Testis (tissue), 2 donors: ENCODE measurements at regions not wholly inside any gene's neighbourhood (a gene's known extent, or its start where the extent isn't known, plus 50 kb on each side); places are given as distances from the start of the nearest gene placed in this dataset.

Source experiments
- DNase-seq: peaks from one replicate; pipeline ENCODE4 v3.0.0-alpha.2; 2019
- H3K27ac ChIP-seq, 2 donors: fragments of 200-600 bp; sonication (generic); one replicate each; pipeline ENCODE4 v1.5.1; 2019
- H3K27me3 ChIP-seq: fragments of 200-600 bp; sonication (generic); one replicate; pipeline ENCODE4 v1.5.1; 2019
- H3K36me3 ChIP-seq: fragments of 200-600 bp; sonication (generic); one replicate; pipeline ENCODE4 v1.5.1; 2017; ENCODE audit warnings: low read depth; ENCODE audit errors: missing control alignments
- H3K4me1 ChIP-seq: fragments of 200-600 bp; sonication (generic); one replicate; pipeline ENCODE4 v1.5.1; 2019
- H3K4me3 ChIP-seq, 2 donors: fragments of 200-600 bp; sonication (generic); one replicate each; pipeline ENCODE4 v1.5.1; 2017 to 2019
- H3K9me3 ChIP-seq: fragments of 200-600 bp; sonication (generic); one replicate; pipeline ENCODE4 v1.5.1; 2017
- CTCF ChIP-seq, 3 experiments: fragments of 450-650 bp in 2 of 3; fragments of 200-600 bp in 1 of 3; sonication (generic) in 1 of 3; IDR thresholded peaks; one replicate each; pipeline ENCODE4 v1.5.1; 2016 to 2019; ENCODE audit warnings: antibody characterized with exemption in 3 of 3, mild to moderate bottlenecking in 2 of 3, moderate library complexity in 1 of 3
- POLR2A ChIP-seq: fragments of 450-650 bp; IDR thresholded peaks from one replicate; pipeline ENCODE4 v1.6.1; 2017; ENCODE audit warnings: antibody characterized with exemption, mild to moderate bottlenecking, moderate library complexity
- WGBS, 2 donors: methylation state at CpG; one replicate each; pipeline ENCODE4 v1.1.5; 2018; 5-methylcytosine and 5-hydroxymethylcytosine counted together
- intact Hi-C: fragments of 100-400 bp; cut with DNase I; formaldehyde crosslinking; loops from one replicate; pipeline ENCODE4 v1.15.1; 2023; ENCODE audit warnings: low total_unique reads

DNA sequence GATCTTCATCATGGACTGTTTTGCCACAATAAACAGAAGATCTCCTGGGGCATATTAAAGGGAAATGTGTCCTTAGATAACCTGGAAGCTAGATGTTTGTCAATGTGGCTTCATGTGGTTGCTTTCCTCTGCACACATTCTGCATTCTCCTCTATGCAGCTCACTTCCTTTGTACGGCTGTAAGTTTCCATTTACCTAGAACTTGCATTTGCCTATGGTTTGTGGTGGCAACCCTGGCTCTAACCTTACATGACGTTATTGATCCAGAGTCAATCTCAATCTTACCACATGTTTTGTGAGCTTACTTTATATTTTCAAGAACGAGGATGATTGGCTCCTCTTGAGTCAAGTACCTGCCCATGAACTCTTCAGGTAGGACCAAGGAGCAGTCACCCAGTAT is 863.1 kb downstream of the MAFB start:
- Histone ChIP-seq H3K36me3 (no peaks in the 10 kb centered on the region), H3K4me1 (no peaks in the 10 kb centered on the region), H3K4me3 (no peak overlapping the region), H3K9me3 (no peaks in the 10 kb centered on the region), H3K27ac (no peak overlapping the region), H3K27me3 (no peaks in the 10 kb centered on the region)
- DNase-seq, result no peak
- intact Hi-C loops, result no loop called here
- WGBS, 2 donors, result 87 to 90% methylated on average over 3 of the region's 3 CpGs
- no peak for TF ChIP-seq POLR2A
- no peak for TF ChIP-seq CTCF (IDR thresholded peaks at IDR 0.05)

DNA sequence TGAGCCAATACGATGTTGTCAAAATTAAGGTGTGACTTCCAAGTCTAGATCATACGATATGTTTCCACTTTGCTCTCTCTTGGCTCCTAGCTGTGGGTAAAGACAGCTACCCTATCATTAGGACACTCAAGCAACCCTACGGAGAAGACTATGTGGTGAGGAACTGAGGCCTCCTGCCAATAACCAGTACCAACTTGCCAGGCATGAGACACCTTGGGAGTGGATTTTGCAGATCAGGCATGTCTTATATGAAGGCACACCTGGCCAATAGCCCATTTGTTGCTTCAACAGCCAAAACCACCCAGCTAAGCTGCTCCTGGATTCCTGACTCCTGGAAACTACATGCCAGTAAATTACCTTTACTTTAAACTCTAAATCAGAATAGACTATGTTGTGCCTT is 863.4 kb downstream of the DHX35 start:
- WGBS, 2 donors, result 89 to 93% methylated on average over 3 of the region's 3 CpGs
- no peak overlapping the region for H3K4me3 ChIP-seq
- intact Hi-C loops, result no loop called here
- H3K4me1 ChIP-seq, result no peaks in the 10 kb centered on the region
- no peaks in the 10 kb centered on the region for H3K27me3 ChIP-seq
- no peaks in the 10 kb centered on the region for H3K9me3 ChIP-seq
- no peak for DNase-seq
- H3K27ac ChIP-seq, result no peak overlapping the region
- no peaks in the 10 kb centered on the region for H3K36me3 ChIP-seq
- no peak for TF ChIP-seq POLR2A
- TF ChIP-seq CTCF (IDR thresholded peaks at IDR 0.05), result no peak

DNA sequence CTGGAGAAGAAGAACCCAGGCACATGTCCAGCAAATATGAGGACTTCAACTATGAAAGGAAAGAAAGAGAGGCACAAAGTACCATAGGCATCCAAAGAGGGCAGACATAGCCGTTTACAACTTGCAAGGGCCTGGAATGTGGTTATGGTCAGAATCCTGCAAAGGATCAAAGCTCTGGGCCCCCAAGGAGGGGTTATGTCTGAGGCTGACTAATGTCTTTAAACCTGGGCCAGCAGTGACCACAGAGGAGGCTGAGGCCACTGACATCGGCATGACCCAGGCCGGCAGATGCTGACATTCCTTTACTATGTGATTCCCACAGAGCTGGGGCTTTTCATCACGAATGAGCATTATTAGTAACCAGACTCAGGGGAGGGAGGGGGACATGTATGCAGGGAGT is 861.1 kb downstream of the DHX35 start:
- H3K27me3 ChIP-seq, result no peaks in the 10 kb centered on the region
- H3K36me3 ChIP-seq, result no peaks in the 10 kb centered on the region
- no peak for DNase-seq
- no peaks in the 10 kb centered on the region for H3K4me1 ChIP-seq
- 55 to 57% methylated on average over 4 of the region's 4 CpGs for WGBS, 2 donors
- intact Hi-C loops, result no loop called here
- TF ChIP-seq POLR2A (no peak), CTCF (IDR thresholded peaks at IDR 0.05) (no peak)
- H3K27ac ChIP-seq, result no peak overlapping the region
- no peak overlapping the region for H3K4me3 ChIP-seq
- H3K9me3 ChIP-seq, result no peaks in the 10 kb centered on the region

DNA sequence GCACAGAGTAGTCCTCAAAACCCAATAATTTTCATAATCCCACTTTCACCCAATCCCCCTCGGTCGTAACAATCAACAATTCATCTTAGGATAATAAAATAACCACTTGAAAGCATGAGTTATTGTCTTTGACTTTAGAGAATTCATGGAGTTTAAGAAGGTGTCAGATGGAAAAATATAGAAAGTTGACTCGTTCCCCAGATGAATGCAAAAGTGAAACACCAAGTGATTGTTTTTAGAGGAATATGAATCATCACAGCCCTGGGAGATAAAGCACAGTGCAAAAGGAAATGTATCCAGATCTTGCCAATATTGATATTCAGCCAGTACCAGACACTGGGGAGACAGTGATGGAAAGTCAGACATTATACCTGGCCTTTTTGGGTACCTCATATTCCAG is 860.5 kb downstream of the DHX35 start:
- no peak overlapping the region for H3K4me3 ChIP-seq
- H3K27me3 ChIP-seq, result no peaks in the 10 kb centered on the region
- no peak for DNase-seq
- 72 to 74% methylated on average over 3 of the region's 3 CpGs for WGBS, 2 donors
- H3K9me3 ChIP-seq, result no peaks in the 10 kb centered on the region
- H3K27ac ChIP-seq, result no peak overlapping the region
- no peaks in the 10 kb centered on the region for H3K4me1 ChIP-seq
- intact Hi-C loops, result no loop called here
- TF ChIP-seq POLR2A (no peak), CTCF (IDR thresholded peaks at IDR 0.05) (no peak)
- no peaks in the 10 kb centered on the region for H3K36me3 ChIP-seq

DNA sequence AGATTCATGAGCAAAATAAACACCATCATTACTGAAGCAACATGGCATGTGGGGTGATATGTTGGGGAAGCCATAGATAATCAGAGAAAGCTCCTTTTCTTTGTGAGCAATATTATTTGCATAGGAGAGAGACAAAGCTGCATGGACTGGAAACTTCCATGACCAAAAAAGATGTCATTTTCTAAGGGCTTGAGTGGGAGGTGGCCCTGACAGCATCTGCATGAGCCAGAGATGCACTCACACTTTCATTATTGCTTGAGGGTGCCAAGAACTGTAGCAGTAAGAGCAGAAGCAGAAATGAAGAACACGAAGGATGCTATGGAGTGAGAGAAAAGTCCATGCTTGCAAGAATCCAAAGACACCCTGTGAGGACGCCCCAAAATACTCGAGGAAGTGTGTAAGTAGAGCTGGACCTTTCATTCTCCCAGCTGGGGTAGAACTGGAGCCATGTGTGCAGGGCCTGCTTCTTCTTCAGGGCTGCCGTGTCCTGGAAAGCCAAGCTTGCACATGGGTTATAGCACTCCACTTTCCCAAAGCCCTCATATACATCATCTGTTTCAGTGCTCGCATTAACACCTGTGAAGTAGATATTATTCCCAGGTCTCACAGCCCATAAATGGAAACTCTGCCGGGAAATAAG is 851.2 kb downstream of the DHX35 start:
- Histone ChIP-seq H3K27ac (no peak overlapping the region), H3K27me3 (no peaks in the 10 kb centered on the region), H3K4me3 (no peak overlapping the region), H3K36me3 (no peaks in the 10 kb centered on the region), H3K4me1 (no peaks in the 10 kb centered on the region), H3K9me3 (no peaks in the 10 kb centered on the region)
- 96 to 97% methylated on average over 6 of the region's 6 CpGs for WGBS, 2 donors
- no peak for DNase-seq
- intact Hi-C loops, result no loop called here
- TF ChIP-seq POLR2A (no peak), CTCF (IDR thresholded peaks at IDR 0.05) (no peak)
